ENCODE measurements at regions not wholly inside any gene's neighbourhood (a gene's known extent, or its start where the extent isn't known, plus 50 kb on each side); places are given as distances from the start of the nearest gene placed in this dataset.

- no peak for TF ChIP-seq CTCF (IDR thresholded peaks at IDR 0.05)
- ATAC-seq = peak; percentile 19
- H3K4me1 ChIP-seq (ENCODE audit: low read depth) = no peaks in the 10 kb centered on the region
- intact Hi-C loops (cut with DNase I, micrococcal nuclease) = no loop called here
- H3K36me3 ChIP-seq (ENCODE audit: low read depth) = no peaks in the 10 kb centered on the region
- H3K4me3 ChIP-seq = no peak overlapping the region
- DNase-seq = peak in 1 of 3 donors; percentile 34
- H3K9me3 ChIP-seq = no peaks in the 10 kb centered on the region
Observed at GRCh38 chr3:43879166-43879565, 188.4 kb downstream of the ABHD5 start.

- no peak overlapping the region for H3K4me3 ChIP-seq
- H3K4me1 ChIP-seq (ENCODE audit: low read depth) = no peaks in the 10 kb centered on the region
- no peak for TF ChIP-seq CTCF (IDR thresholded peaks at IDR 0.05)
- no peak for ATAC-seq
- intact Hi-C loops (cut with DNase I, micrococcal nuclease) = no loop called here
- no peaks in the 10 kb centered on the region for H3K9me3 ChIP-seq
- DNase-seq = no peak
- no peaks in the 10 kb centered on the region for H3K36me3 ChIP-seq (ENCODE audit: low read depth)
Observed at GRCh38 chr3:43882976-43883680, 192.4 kb downstream of the ABHD5 start.

- intact Hi-C loops (cut with DNase I, micrococcal nuclease) = no loop called here
- TF ChIP-seq CTCF (IDR thresholded peaks at IDR 0.05) = no peak
- H3K36me3 ChIP-seq (ENCODE audit: low read depth) = no peaks in the 10 kb centered on the region
- H3K4me1 ChIP-seq (ENCODE audit: low read depth) = no peaks in the 10 kb centered on the region
- ATAC-seq (no peak), DNase-seq (no peak)
- H3K9me3 ChIP-seq = no peaks in the 10 kb centered on the region
- H3K4me3 ChIP-seq = no peak overlapping the region
Observed at GRCh38 chr3:43883729-43884396, 193.1 kb downstream of the ABHD5 start.

- intact Hi-C loops (cut with DNase I, micrococcal nuclease) = no loop called here
- no peak for ATAC-seq
Observed at GRCh38 chr3:43884581-43884980, 193.8 kb downstream of the ABHD5 start.

GRCh38 chr3:43885908-43886618 is 195.3 kb downstream of the ABHD5 start:
- no peak for ATAC-seq
- no peak for TF ChIP-seq CTCF (IDR thresholded peaks at IDR 0.05)
- no peak for DNase-seq
- Histone ChIP-seq H3K9me3 (no peaks in the 10 kb centered on the region), H3K36me3 (ENCODE audit: low read depth) (no peaks in the 10 kb centered on the region), H3K4me3 (no peak overlapping the region), H3K4me1 (ENCODE audit: low read depth) (no peaks in the 10 kb centered on the region)
- intact Hi-C loops (cut with DNase I, micrococcal nuclease) = no loop called here

More at GRCh38 chr3:43884581-43884980, 193.8 kb downstream of the ABHD5 start:
- Histone ChIP-seq H3K9me3 (no peaks in the 10 kb centered on the region), H3K4me1 (ENCODE audit: low read depth) (no peaks in the 10 kb centered on the region), H3K36me3 (ENCODE audit: low read depth) (no peaks in the 10 kb centered on the region), H3K4me3 (no peak overlapping the region)
- DNase-seq = no peak
- no peak for TF ChIP-seq CTCF (IDR thresholded peaks at IDR 0.05)
